ENCODE measurements at regions not wholly inside any gene's neighbourhood (a gene's known extent, or its start where the extent isn't known, plus 50 kb on each side); places are given as distances from the start of the nearest gene placed in this dataset.

GRCh38 chr18:34637094-34637801, 72.8 kb upstream of the DTNA start:
- Histone ChIP-seq H3K36me3 (ENCODE audit: control insufficient read depth, insufficient read depth, low read length) (no peaks in the 10 kb centered on the region), H3K27me3 (ENCODE audit: control insufficient read depth, insufficient read depth, low read length) (no peaks in the 10 kb centered on the region), H3K4me3 (ENCODE audit: low read depth, low read length) (no peak overlapping the region)
- no peak for DNase-seq (ENCODE audit: low read depth)
- TF ChIP-seq CTCF (IDR thresholded peaks at IDR 0.05; ENCODE audit: insufficient read depth, low read length, poor library complexity, severe bottlenecking) = no peak

GRCh38 chr18:34639687-34640086, 70.4 kb upstream of the DTNA start:
- H3K4me3 ChIP-seq (ENCODE audit: low read depth, low read length) = no peak overlapping the region
- H3K36me3 ChIP-seq (ENCODE audit: control insufficient read depth, insufficient read depth, low read length) = no peaks in the 10 kb centered on the region
- H3K27me3 ChIP-seq (ENCODE audit: control insufficient read depth, insufficient read depth, low read length) = no peaks in the 10 kb centered on the region
- no peak for DNase-seq (ENCODE audit: low read depth)
- no peak for TF ChIP-seq CTCF (IDR thresholded peaks at IDR 0.05; ENCODE audit: insufficient read depth, low read length, poor library complexity, severe bottlenecking)

- TF ChIP-seq CTCF (IDR thresholded peaks at IDR 0.05; ENCODE audit: insufficient read depth, low read length, poor library complexity, severe bottlenecking) = no peak
- H3K36me3 ChIP-seq (ENCODE audit: control insufficient read depth, insufficient read depth, low read length) = no peaks in the 10 kb centered on the region
- no peak overlapping the region for H3K4me3 ChIP-seq (ENCODE audit: low read depth, low read length)
- no peak for DNase-seq (ENCODE audit: low read depth)
- no peaks in the 10 kb centered on the region for H3K27me3 ChIP-seq (ENCODE audit: control insufficient read depth, insufficient read depth, low read length)
Measured at GRCh38 chr18:34640276-34640675, 69.8 kb upstream of the DTNA start.

- TF ChIP-seq CTCF (IDR thresholded peaks at IDR 0.05; ENCODE audit: insufficient read depth, low read length, poor library complexity, severe bottlenecking) = no peak
- Histone ChIP-seq H3K27me3 (ENCODE audit: control insufficient read depth, insufficient read depth, low read length) (no peaks in the 10 kb centered on the region), H3K4me3 (ENCODE audit: low read depth, low read length) (no peak overlapping the region), H3K36me3 (ENCODE audit: control insufficient read depth, insufficient read depth, low read length) (no peaks in the 10 kb centered on the region)
- DNase-seq (ENCODE audit: low read depth) = no peak
Measured at GRCh38 chr18:34643989-34644388, 66.1 kb upstream of the DTNA start.

GRCh38 chr18:34647251-34647650, 62.8 kb upstream of the DTNA start:
- Histone ChIP-seq H3K27me3 (ENCODE audit: control insufficient read depth, insufficient read depth, low read length) (no peaks in the 10 kb centered on the region), H3K36me3 (ENCODE audit: control insufficient read depth, insufficient read depth, low read length) (no peaks in the 10 kb centered on the region), H3K4me3 (ENCODE audit: low read depth, low read length) (no peak overlapping the region)
- no peak for DNase-seq (ENCODE audit: low read depth)
- no peak for TF ChIP-seq CTCF (IDR thresholded peaks at IDR 0.05; ENCODE audit: insufficient read depth, low read length, poor library complexity, severe bottlenecking)

Measured in kidney epithelial cell (primary cell).